Psoas muscle (tissue), 7 donors: ENCODE measurements at regions not wholly inside any gene's neighbourhood (a gene's known extent, or its start where the extent isn't known, plus 50 kb on each side); places are given as distances from the start of the nearest gene placed in this dataset.

ENCODE experiments used
- ATAC-seq, 4 donors: fragments of 200-7000 bp; cut with Tn5 transposase; one replicate each; pipeline ENCODE4 v1.9.1; 2020; ENCODE audit warnings: moderate library complexity in 3 of 4, mild to moderate bottlenecking in 2 of 4
- DNase-seq, 2 donors: peaks; one replicate each; pipeline ENCODE4 v3.0.0-alpha.2; 2020
- H3K27ac ChIP-seq: fragments of 200-600 bp; one replicate; pipeline ENCODE4 v1.8.0; 2022
- H3K27me3 ChIP-seq, 3 donors: fragments of 200-600 bp in 1 of 3; one replicate each; pipeline versions ENCODE4 v1.6.1 to v1.8.0; 2013 to 2022; ENCODE audit warnings: low read length in 2 of 3, mild to moderate bottlenecking in 2 of 3, moderate library complexity in 1 of 3; ENCODE audit not compliant: insufficient read depth in 3 of 3
- H3K36me3 ChIP-seq, 2 donors: fragments of 200-600 bp in 1 of 2; one replicate each; pipeline versions ENCODE4 v1.6.1 to v1.8.0; 2013 to 2022; ENCODE audit warnings: low read depth in 1 of 2, mild to moderate bottlenecking in 1 of 2, moderate library complexity in 1 of 2; ENCODE audit not compliant: insufficient read depth in 1 of 2
- H3K4me1 ChIP-seq: fragments of 200-600 bp; one replicate; pipeline ENCODE4 v1.8.0; 2022
- H3K4me3 ChIP-seq: fragments of 200-600 bp; one replicate; pipeline ENCODE4 v1.8.0; 2022; ENCODE audit warnings: mild to moderate bottlenecking
- H3K9me3 ChIP-seq: fragments of 200-600 bp; one replicate; pipeline ENCODE4 v1.8.0; 2022
- CTCF ChIP-seq: fragments of 200-600 bp; IDR thresholded peaks from one replicate; pipeline ENCODE4 v1.8.0; 2022; ENCODE audit warnings: antibody characterized with exemption
- WGBS, 3 donors: extraction: QIAGEN DNeasy Blood & Tissue Kit; methylation state at CpG; one replicate each; pipeline versions ENCODE4 v1.1.6 to v1.1.7; 2013; 5-methylcytosine and 5-hydroxymethylcytosine counted together
- intact Hi-C, 2 donors: fragments of 100-400 bp; cut with DNase I; formaldehyde crosslinking; loops; one replicate each; pipeline versions ENCODE4 v1.11.0 to v1.14.2; 2022
- donor health status: healthy with polysubstance abuse.
- donor health status: DM: no; HTN: no; CAD: no; lungs with moderate emphysema.
- donor health status: Bipolar disorder and iron deficiency.
- donor health status: healthy.
- donor health status: DM: yes; HTN: yes; CAD: no.
- donor health status: DM: no; HTN: no; CAD: no.
- donor health status: DM: yes; HTN: yes; CAD: no.

- Histone ChIP-seq H3K4me1 (no peaks in the 10 kb centered on the region), H3K36me3 (no peaks in the 10 kb centered on the region), H3K27me3 (no peaks in the 10 kb centered on the region), H3K27ac (no peak overlapping the region), H3K9me3 (no peaks in the 10 kb centered on the region), H3K4me3 (no peak overlapping the region)
- intact Hi-C loops: no loop called here
- no peak for TF ChIP-seq CTCF
- ATAC-seq (no peak), DNase-seq (no peak)
- WGBS, 3 donors: 74 to 76% (median 76%) methylated on average over 5 of the region's 5 CpGs
These were observed 297.2 kb downstream of the TGFB2 start for GRCh38 chr1:218642033-218642948.

- Histone ChIP-seq H3K27ac (no peak overlapping the region), H3K4me1 (no peaks in the 10 kb centered on the region), H3K36me3 (no peaks in the 10 kb centered on the region), H3K9me3 (no peaks in the 10 kb centered on the region), H3K4me3 (no peak overlapping the region), H3K27me3 (no peaks in the 10 kb centered on the region)
- no peak for DNase-seq
- no peak for TF ChIP-seq CTCF
- intact Hi-C loops: no loop called here
- ATAC-seq: no peak
- whole genome bisulfite sequencing, 3 donors: 96 to 98% (median 97%) methylated on average over 4 of the region's 4 CpGs
These were observed 298.1 kb downstream of the TGFB2 start for GRCh38 chr1:218643281-218643680.

DNA sequence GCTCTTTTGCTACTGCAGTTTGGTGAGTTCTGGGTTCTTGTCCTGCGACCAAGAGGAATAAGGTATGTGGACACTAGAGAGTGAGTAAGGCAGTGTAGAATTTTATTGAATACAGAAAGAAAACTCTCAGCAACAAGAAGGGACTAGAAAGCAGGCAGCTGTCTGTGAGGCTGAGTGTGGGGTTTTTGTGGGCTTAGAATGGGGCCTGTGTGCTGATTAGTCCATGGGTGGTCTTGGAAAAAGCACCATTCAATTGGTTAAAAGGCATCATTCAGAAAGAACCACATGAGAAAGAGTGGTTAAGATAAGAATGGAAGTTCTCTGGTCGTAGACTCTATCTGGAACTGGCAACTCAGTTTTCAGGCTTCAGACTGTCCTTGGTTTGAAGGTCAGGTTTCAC, 298.8 kb downstream of the TGFB2 start:
- no peak overlapping the region for H3K27ac ChIP-seq
- 72 to 80% (median 76%) methylated on average over 2 of the region's 2 CpGs for WGBS, 3 donors
- no peak for DNase-seq
- no peaks in the 10 kb centered on the region for H3K4me1 ChIP-seq
- ATAC-seq: no peak
- no peaks in the 10 kb centered on the region for H3K36me3 ChIP-seq
- H3K27me3 ChIP-seq: no peaks in the 10 kb centered on the region
- H3K4me3 ChIP-seq: no peak overlapping the region
- intact Hi-C loops: no loop called here
- H3K9me3 ChIP-seq: no peaks in the 10 kb centered on the region
- no peak for TF ChIP-seq CTCF

- WGBS, 3 donors: 79 to 86% (median 85%) methylated on average over 4 of the region's 4 CpGs
- intact Hi-C loops: no loop called here
These were observed 301.2 kb downstream of the TGFB2 start for GRCh38 chr1:218646288-218646687.

More at GRCh38 chr1:218646288-218646687, 301.2 kb downstream of the TGFB2 start:
- ATAC-seq (no peak), DNase-seq (no peak)
- H3K36me3 ChIP-seq: no peaks in the 10 kb centered on the region
- TF ChIP-seq CTCF: no peak
- no peaks in the 10 kb centered on the region for H3K9me3 ChIP-seq
- H3K4me3 ChIP-seq: no peak overlapping the region
- H3K27ac ChIP-seq: no peak overlapping the region
- no peaks in the 10 kb centered on the region for H3K4me1 ChIP-seq
- no peaks in the 10 kb centered on the region for H3K27me3 ChIP-seq
